Lower lobe of right lung (tissue), 2 donors: ENCODE measurements at regions not wholly inside any gene's neighbourhood (a gene's known extent, or its start where the extent isn't known, plus 50 kb on each side); places are given as distances from the start of the nearest gene placed in this dataset.

Source experiments
- ATAC-seq, 2 donors: fragments of 200-7000 bp; cut with Tn5 transposase; one replicate each; pipeline ENCODE4 v1.9.1; 2020 to 2022; ENCODE audit warnings: mild to moderate bottlenecking in 2 of 2, moderate library complexity in 2 of 2
- DNase-seq: peaks from one replicate; pipeline ENCODE4 v3.0.0-alpha.2; 2020
- H3K27ac ChIP-seq: fragments of 200-600 bp; one replicate; pipeline ENCODE4 v1.8.0; 2022
- H3K27me3 ChIP-seq: fragments of 200-600 bp; one replicate; pipeline ENCODE4 v1.8.0; 2022; ENCODE audit warnings: low read depth
- H3K36me3 ChIP-seq: fragments of 200-600 bp; one replicate; pipeline ENCODE4 v1.8.0; 2022; ENCODE audit warnings: mild to moderate bottlenecking
- H3K4me1 ChIP-seq: fragments of 200-600 bp; one replicate; pipeline ENCODE4 v1.8.0; 2022
- H3K4me3 ChIP-seq: fragments of 200-600 bp; one replicate; pipeline ENCODE4 v1.8.0; 2022; ENCODE audit warnings: mild to moderate bottlenecking
- H3K9me3 ChIP-seq: fragments of 200-600 bp; one replicate; pipeline ENCODE4 v1.8.0; 2022
- CTCF ChIP-seq: fragments of 200-600 bp; IDR thresholded peaks from one replicate; pipeline ENCODE4 v1.8.0; 2022; ENCODE audit warnings: antibody characterized with exemption, mild to moderate bottlenecking
- intact Hi-C: fragments of 100-400 bp; cut with DNase I; formaldehyde crosslinking; loops from one replicate; pipeline ENCODE4 v1.11.0; 2022
- donor health status: DM: no; HTN: yes; CAD: no; lungs with severe emphysema.

- ATAC-seq (no peak), DNase-seq (no peak)
- H3K27me3 ChIP-seq = no peaks in the 10 kb centered on the region
- intact Hi-C loops = no loop called here
- no peak overlapping the region for H3K4me3 ChIP-seq
- H3K9me3 ChIP-seq = no peaks in the 10 kb centered on the region
- H3K4me1 ChIP-seq = no peaks in the 10 kb centered on the region
- no peaks in the 10 kb centered on the region for H3K36me3 ChIP-seq
- no peak for TF ChIP-seq CTCF
- no peak overlapping the region for H3K27ac ChIP-seq
These were observed 138.5 kb downstream of the LINC00237 start for GRCh38 chr20:20967564-20968184.

- Histone ChIP-seq H3K4me3 (no peak overlapping the region), H3K36me3 (no peaks in the 10 kb centered on the region), H3K4me1 (no peaks in the 10 kb centered on the region), H3K27me3 (no peaks in the 10 kb centered on the region), H3K9me3 (no peaks in the 10 kb centered on the region), H3K27ac (no peak overlapping the region)
- no peak for DNase-seq
- intact Hi-C loops = no loop called here
- no peak for ATAC-seq
- no peak for TF ChIP-seq CTCF
These were observed 140.0 kb downstream of the LINC00237 start for GRCh38 chr20:20966171-20966570.

- no peak overlapping the region for H3K27ac ChIP-seq
- no peaks in the 10 kb centered on the region for H3K4me1 ChIP-seq
- ATAC-seq (no peak), DNase-seq (no peak)
- no peak for TF ChIP-seq CTCF
- H3K27me3 ChIP-seq = no peaks in the 10 kb centered on the region
- no peak overlapping the region for H3K4me3 ChIP-seq
- H3K36me3 ChIP-seq = no peaks in the 10 kb centered on the region
- H3K9me3 ChIP-seq = no peaks in the 10 kb centered on the region
- intact Hi-C loops = no loop called here
These were observed 147.0 kb downstream of the LINC00237 start for GRCh38 chr20:20959031-20959755.

GRCh38 chr20:20956513-20956931 lies 149.6 kb downstream of the LINC00237 start:
- no peak for DNase-seq
- no peak overlapping the region for H3K4me3 ChIP-seq
- H3K36me3 ChIP-seq = no peaks in the 10 kb centered on the region
- H3K4me1 ChIP-seq = no peaks in the 10 kb centered on the region
- no peaks in the 10 kb centered on the region for H3K27me3 ChIP-seq
- intact Hi-C loops = no loop called here
- H3K27ac ChIP-seq = no peak overlapping the region
- H3K9me3 ChIP-seq = no peaks in the 10 kb centered on the region
- ATAC-seq = no peak
- no peak for TF ChIP-seq CTCF

GRCh38 chr20:20955892-20956291 lies 150.3 kb downstream of the LINC00237 start:
- DNase-seq (no peak), ATAC-seq (no peak)
- no peak overlapping the region for H3K27ac ChIP-seq
- no peaks in the 10 kb centered on the region for H3K27me3 ChIP-seq
- TF ChIP-seq CTCF = no peak
- intact Hi-C loops = no loop called here
- H3K4me3 ChIP-seq = no peak overlapping the region
- no peaks in the 10 kb centered on the region for H3K9me3 ChIP-seq
- no peaks in the 10 kb centered on the region for H3K36me3 ChIP-seq
- no peaks in the 10 kb centered on the region for H3K4me1 ChIP-seq
